ENCODE measurements at regions not wholly inside any gene's neighbourhood (a gene's known extent, or its start where the extent isn't known, plus 50 kb on each side); places are given as distances from the start of the nearest gene placed in this dataset.

- Histone ChIP-seq H3K27ac (ENCODE audit: insufficient read depth, low read depth, low read length) (no peak overlapping the region), H3K36me3 (ENCODE audit: control insufficient read depth in 2 of 2, extremely low read depth in 1 of 2, insufficient read depth in 2 of 2, low read length in 2 of 2) (no peaks in the 10 kb centered on the region), H3K79me2 (ENCODE audit: control insufficient read depth, insufficient read depth, low read length) (no peaks in the 10 kb centered on the region), H3K4me2 (ENCODE audit: insufficient read depth, low read length) (no peak overlapping the region), H4K20me1 (replicated peaks; ENCODE audit: control insufficient read depth, extremely low read depth, insufficient read depth, low read length) (no peaks in the 10 kb centered on the region), H3K9me3 (replicated peaks; ENCODE audit: control insufficient read depth, insufficient read depth, low read length) (no peaks in the 10 kb centered on the region), H3K4me3 (replicated peaks in 1 of 3; ENCODE audit: insufficient read depth in 1 of 3, low read depth in 1 of 3, low read length in 3 of 3) (no peak overlapping the region), H3K9me1 (replicated peaks; ENCODE audit: control insufficient read depth, extremely low read depth, insufficient read depth, low read length) (no peaks in the 10 kb centered on the region), H3K9ac (replicated peaks; ENCODE audit: extremely low read depth, insufficient read depth, low read length) (no peak overlapping the region), H2AFZ (ENCODE audit: low read depth, low read length) (no peak overlapping the region), H3K27me3 (ENCODE audit: control insufficient read depth in 2 of 2, insufficient read depth in 2 of 2, low read length in 2 of 2) (no peaks in the 10 kb centered on the region), H3K4me1 (ENCODE audit: control insufficient read depth, extremely low read depth, insufficient read depth, low read length) (no peaks in the 10 kb centered on the region)
- BruUV-seq (replicated peaks) = no TSS peak
- no peak for DNase-seq (ENCODE audit: low read depth, low spot score)
- intact Hi-C loops (cut with micrococcal nuclease) = no loop called here
- ChIA-PET POLR2A (interaction anchor here (0.7 kb wide), 1 partner anchor 49 kb away, joined by 5 read pairs; no protein-coding TSS in a partner anchor), CTCF (interaction anchor here (0.6 kb wide), 1 partner anchor 158 kb away, joined by 3 read pairs; no protein-coding TSS in a partner anchor)
- dilution Hi-C loops (cut with MboI; ENCODE audit: extremely low pct_ligation_motif_present, low sequenced_read_pairs) = no loop called here
- TF ChIP-seq MYC (IDR thresholded peaks at IDR 0.05; ENCODE audit: low read depth, low read length) = no peak
- TF ChIP-seq GATA2 (IDR thresholded peaks at IDR 0.05; ENCODE audit: insufficient read depth, insufficient read length, low read depth, low read length) = no peak
- TF ChIP-seq POLR2AphosphoS5 (IDR thresholded peaks at IDR 0.05; ENCODE audit: insufficient read depth, low read depth, low read length) = no peak
- TF ChIP-seq JUN (IDR thresholded peaks at IDR 0.05; ENCODE audit: borderline replicate concordance, insufficient read depth, insufficient read length, low read depth) = no peak
- TF ChIP-seq EZH2 (IDR thresholded peaks at IDR 0.05; ENCODE audit: borderline replicate concordance, low read depth, low read length, severe bottlenecking) = no peak
- TF ChIP-seq POLR2A (IDR thresholded peaks at IDR 0.05; ENCODE audit: low read depth, low read length) = no peak
- TF ChIP-seq CTCF (IDR thresholded peaks at IDR 0.05; ENCODE audit: extremely low read depth in 1 of 2, insufficient read depth in 1 of 2, low read depth in 1 of 2, low read length in 2 of 2) = no peak
- TF ChIP-seq FOS (IDR thresholded peaks at IDR 0.05; ENCODE audit: borderline replicate concordance, insufficient read depth, low read length) = no peak
- TF ChIP-seq MAX (IDR thresholded peaks at IDR 0.05; ENCODE audit: insufficient read depth, insufficient read length) = no peak
- FAIRE-seq = no peak
Observed at GRCh38 chr6:154605882-154606370, 95.4 kb upstream of the CNKSR3 start.

Measured in endothelial cell of umbilical vein (primary cell).